HAP-1 (cell line): ENCODE measurements at regions not wholly inside any gene's neighbourhood (a gene's known extent, or its start where the extent isn't known, plus 50 kb on each side); places are given as distances from the start of the nearest gene placed in this dataset.

ENCODE experiments used
- DNase-seq, 2 experiments: peaks; one replicate each; pipeline ENCODE4 v3.0.0-alpha.2; 2016 to 2020; ENCODE audit warnings: low spot score in 2 of 2
- H3K27me3 ChIP-seq: fragments of 250-450 bp; sonication (Bioruptor Pico); 2 replicates; pipeline ENCODE4 v1.5.1; 2020; ENCODE audit warnings: low read depth, mild to moderate bottlenecking, moderate library complexity
- H3K36me3 ChIP-seq: fragments of 250-450 bp; sonication (Bioruptor Pico); replicated peaks from 2 replicates; pipeline ENCODE4 v1.5.1; 2020; ENCODE audit warnings: mild to moderate bottlenecking
- H3K4me1 ChIP-seq: fragments of 250-450 bp; sonication (Bioruptor Pico); 2 replicates; pipeline ENCODE4 v1.5.1; 2020; ENCODE audit warnings: mild to moderate bottlenecking
- H3K4me3 ChIP-seq: fragments of 250-450 bp; sonication (Bioruptor Pico); 2 replicates; pipeline ENCODE4 v1.5.1; 2020; ENCODE audit warnings: mild to moderate bottlenecking, moderate library complexity
- H3K9me3 ChIP-seq: fragments of 250-450 bp; sonication (Bioruptor Pico); 2 replicates; pipeline ENCODE4 v1.5.1; 2020; ENCODE audit warnings: mild to moderate bottlenecking, moderate library complexity
- in situ Hi-C: fragments of 300-500 bp; cut with MboI; formaldehyde crosslinking; loops from 3 replicates; pipeline ENCODE4 v1.14.3; 2020; ENCODE audit warnings: low sequenced_read_pairs, inconsistent platforms, mixed read lengths

- Histone ChIP-seq H3K9me3 (no peaks in the 10 kb centered on the region), H3K36me3 (no peaks in the 10 kb centered on the region), H3K4me1 (peaks cover 37% of the 10 kb centered on the region), H3K27me3 (no peaks in the 10 kb centered on the region; the same call in 1 of the 2 replicates), H3K4me3 (no peak overlapping the region)
- no peak for DNase-seq
- in situ Hi-C loops, result loop anchor here (10.0 kb wide), 1 partner anchor 265 kb away; no protein-coding TSS in a partner anchor
Observed at GRCh38 chr2:173669271-173669853, 295.8 kb downstream of the SP3 start.

GRCh38 chr2:173669888-173670287 is 295.3 kb downstream of the SP3 start:
- in situ Hi-C loops, result loop anchor here (10.0 kb wide), 1 partner anchor 265 kb away; no protein-coding TSS in a partner anchor
- Histone ChIP-seq H3K4me3 (no peak overlapping the region), H3K4me1 (peaks cover 35% of the 10 kb centered on the region), H3K9me3 (no peaks in the 10 kb centered on the region), H3K27me3 (no peaks in the 10 kb centered on the region; the same call in 1 of the 2 replicates), H3K36me3 (no peaks in the 10 kb centered on the region)
- no peak for DNase-seq

GRCh38 chr2:173672573-173673340 is 292.4 kb downstream of the SP3 start:
- in situ Hi-C loops, result no loop called here
- DNase-seq, result no peak
- no peaks in the 10 kb centered on the region for H3K27me3 ChIP-seq
- H3K36me3 ChIP-seq, result no peaks in the 10 kb centered on the region
- H3K4me3 ChIP-seq, result no peak overlapping the region
- no peaks in the 10 kb centered on the region for H3K9me3 ChIP-seq
- peaks cover 14% of the 10 kb centered on the region for H3K4me1 ChIP-seq

- DNase-seq, result no peak
- Histone ChIP-seq H3K36me3 (no peaks in the 10 kb centered on the region), H3K4me1 (peaks cover 7% of the 10 kb centered on the region), H3K9me3 (no peaks in the 10 kb centered on the region), H3K4me3 (no peak overlapping the region), H3K27me3 (no peaks in the 10 kb centered on the region)
- in situ Hi-C loops, result no loop called here
Observed at GRCh38 chr2:173673640-173674039, 291.5 kb downstream of the SP3 start.

- no peaks in the 10 kb centered on the region for H3K36me3 ChIP-seq
- no peaks in the 10 kb centered on the region for H3K9me3 ChIP-seq
- H3K4me1 ChIP-seq, result peaks cover 7% of the 10 kb centered on the region
- in situ Hi-C loops, result no loop called here
- no peak overlapping the region for H3K4me3 ChIP-seq
- no peaks in the 10 kb centered on the region for H3K27me3 ChIP-seq
- no peak for DNase-seq
Observed at GRCh38 chr2:173676647-173677046, 288.5 kb downstream of the SP3 start.

- in situ Hi-C loops, result no loop called here
- no peaks in the 10 kb centered on the region for H3K36me3 ChIP-seq
- DNase-seq, result no peak
- H3K4me1 ChIP-seq, result peaks cover 7% of the 10 kb centered on the region
- H3K4me3 ChIP-seq, result no peak overlapping the region
- no peaks in the 10 kb centered on the region for H3K9me3 ChIP-seq
- no peaks in the 10 kb centered on the region for H3K27me3 ChIP-seq
Observed at GRCh38 chr2:173678186-173678585, 287.0 kb downstream of the SP3 start.

- Histone ChIP-seq H3K27me3 (no peaks in the 10 kb centered on the region), H3K4me3 (no peak overlapping the region), H3K36me3 (no peaks in the 10 kb centered on the region), H3K9me3 (no peaks in the 10 kb centered on the region), H3K4me1 (0 out of 2 replicates have a peak, but pooled peaks cover 2% of the 10 kb centered on the region)
- DNase-seq, result no peak
- in situ Hi-C loops, result no loop called here
Observed at GRCh38 chr2:173680574-173680973, 284.6 kb downstream of the SP3 start.

- Histone ChIP-seq H3K36me3 (no peaks in the 10 kb centered on the region), H3K27me3 (no peaks in the 10 kb centered on the region), H3K9me3 (no peaks in the 10 kb centered on the region), H3K4me3 (no peak overlapping the region), H3K4me1 (0 out of 2 replicates have a peak, but pooled peaks cover 5% of the 10 kb centered on the region)
- DNase-seq, result no peak
- in situ Hi-C loops, result no loop called here
Observed at GRCh38 chr2:173681881-173682650, 283.1 kb downstream of the SP3 start.

- Histone ChIP-seq H3K4me1 (0 out of 2 replicates have a peak, but pooled peaks cover 5% of the 10 kb centered on the region), H3K27me3 (no peaks in the 10 kb centered on the region), H3K9me3 (no peaks in the 10 kb centered on the region), H3K4me3 (no peak overlapping the region), H3K36me3 (no peaks in the 10 kb centered on the region)
- no peak for DNase-seq
- in situ Hi-C loops, result no loop called here
Observed at GRCh38 chr2:173684896-173685459, 280.2 kb downstream of the SP3 start.

- Histone ChIP-seq H3K4me3 (no peak overlapping the region), H3K9me3 (no peaks in the 10 kb centered on the region), H3K36me3 (no peaks in the 10 kb centered on the region), H3K4me1 (0 out of 2 replicates have a peak, but pooled peaks cover 5% of the 10 kb centered on the region), H3K27me3 (no peaks in the 10 kb centered on the region)
- in situ Hi-C loops, result no loop called here
- DNase-seq, result no peak
Observed at GRCh38 chr2:173690349-173690748, 274.8 kb downstream of the SP3 start.

GRCh38 chr2:173692068-173692467 is 273.1 kb downstream of the SP3 start:
- no peaks in the 10 kb centered on the region for H3K9me3 ChIP-seq
- no peaks in the 10 kb centered on the region for H3K27me3 ChIP-seq
- no peaks in the 10 kb centered on the region for H3K36me3 ChIP-seq
- no peak overlapping the region for H3K4me3 ChIP-seq
- H3K4me1 ChIP-seq, result no peaks in the 10 kb centered on the region
- no peak for DNase-seq
- in situ Hi-C loops, result no loop called here

- H3K9me3 ChIP-seq, result no peaks in the 10 kb centered on the region
- H3K4me1 ChIP-seq, result no peaks in the 10 kb centered on the region
- no peak for DNase-seq
- no peaks in the 10 kb centered on the region for H3K27me3 ChIP-seq
- H3K4me3 ChIP-seq, result no peak overlapping the region
- in situ Hi-C loops, result no loop called here
- no peaks in the 10 kb centered on the region for H3K36me3 ChIP-seq
Observed at GRCh38 chr2:173693044-173693589, 272.1 kb downstream of the SP3 start.

- in situ Hi-C loops, result no loop called here
- DNase-seq, result no peak
- no peaks in the 10 kb centered on the region for H3K4me1 ChIP-seq
- no peaks in the 10 kb centered on the region for H3K36me3 ChIP-seq
- no peaks in the 10 kb centered on the region for H3K27me3 ChIP-seq
- H3K9me3 ChIP-seq, result 0 out of 2 replicates have a peak, but pooled peaks cover 4% of the 10 kb centered on the region
- no peak overlapping the region for H3K4me3 ChIP-seq
Observed at GRCh38 chr2:173696274-173696673, 268.9 kb downstream of the SP3 start.
